A172 (cell line): ENCODE measurements at regions not wholly inside any gene's neighbourhood (a gene's known extent, or its start where the extent isn't known, plus 50 kb on each side); places are given as distances from the start of the nearest gene placed in this dataset.

ENCODE experiments used
- DNase-seq: peaks from one replicate; pipeline ENCODE4 v3.0.0-alpha.2; 2015; ENCODE audit warnings: low spot score

GRCh38 chr12:125225641-125226040 is 160.4 kb downstream of the AACS start:
- no peak for DNase-seq

- no peak for DNase-seq
Observed at GRCh38 chr12:125228519-125229260, 163.5 kb downstream of the AACS start.

- DNase-seq, result no peak
Observed at GRCh38 chr12:125229878-125230530, 164.8 kb downstream of the AACS start.

GRCh38 chr12:125233319-125233718 is 168.1 kb downstream of the AACS start:
- no peak for DNase-seq

GRCh38 chr12:125239563-125239962 is 174.3 kb downstream of the AACS start:
- DNase-seq, result no peak

- DNase-seq, result no peak
Observed at GRCh38 chr12:125240717-125241116, 175.5 kb downstream of the AACS start.

GRCh38 chr12:125243811-125244210 is 178.6 kb downstream of the AACS start:
- no peak for DNase-seq

- no peak for DNase-seq
Observed at GRCh38 chr12:125244338-125244737, 179.1 kb downstream of the AACS start.

- no peak for DNase-seq
Observed at GRCh38 chr12:125245581-125246557, 180.6 kb downstream of the AACS start.

GRCh38 chr12:125247477-125247876 is 182.2 kb downstream of the AACS start:
- no peak for DNase-seq

- no peak for DNase-seq
Observed at GRCh38 chr12:125249066-125249824, 184.0 kb downstream of the AACS start.

GRCh38 chr12:125249932-125250331 is 184.7 kb downstream of the AACS start:
- no peak for DNase-seq

GRCh38 chr12:125254236-125254635 is 189.0 kb downstream of the AACS start:
- no peak for DNase-seq

GRCh38 chr12:125254856-125255255 is 189.6 kb downstream of the AACS start:
- DNase-seq, result no peak

GRCh38 chr12:125255935-125256633 is 190.8 kb downstream of the AACS start:
- DNase-seq, result no peak

- DNase-seq, result no peak
Observed at GRCh38 chr12:125256634-125256936, 191.3 kb downstream of the AACS start.

- DNase-seq, result peak; percentile 14
Observed at GRCh38 chr12:125259178-125259867, 194.1 kb downstream of the AACS start.

- DNase-seq, result no peak
Observed at GRCh38 chr12:125262851-125263250, 197.6 kb downstream of the AACS start.

- DNase-seq, result no peak
Observed at GRCh38 chr12:125263385-125263784, 198.2 kb downstream of the AACS start.

- no peak for DNase-seq
Observed at GRCh38 chr12:125267114-125267513, 201.9 kb downstream of the AACS start.

- DNase-seq, result no peak
Observed at GRCh38 chr12:125269276-125269675, 204.0 kb downstream of the AACS start.
